Retinal pigment epithelial cell (primary cell): ENCODE measurements at regions not wholly inside any gene's neighbourhood (a gene's known extent, or its start where the extent isn't known, plus 50 kb on each side); places are given as distances from the start of the nearest gene placed in this dataset.

Experiments used
- DNase-seq: peaks from one replicate; pipeline ENCODE4 v3.0.0-alpha.2; 2010; ENCODE audit warnings: low read depth
- H3K4me3 ChIP-seq: 2 replicates; pipeline ENCODE4 v1.5.1; 2011; ENCODE audit warnings: mild to moderate bottlenecking, low read length, control low read depth, moderate library complexity
- CTCF ChIP-seq: conservative IDR thresholded peaks from 2 replicates; pipeline ENCODE4 v1.5.1; 2011; ENCODE audit warnings: low read depth, low read length, control low read depth, inconsistent platforms

DNA sequence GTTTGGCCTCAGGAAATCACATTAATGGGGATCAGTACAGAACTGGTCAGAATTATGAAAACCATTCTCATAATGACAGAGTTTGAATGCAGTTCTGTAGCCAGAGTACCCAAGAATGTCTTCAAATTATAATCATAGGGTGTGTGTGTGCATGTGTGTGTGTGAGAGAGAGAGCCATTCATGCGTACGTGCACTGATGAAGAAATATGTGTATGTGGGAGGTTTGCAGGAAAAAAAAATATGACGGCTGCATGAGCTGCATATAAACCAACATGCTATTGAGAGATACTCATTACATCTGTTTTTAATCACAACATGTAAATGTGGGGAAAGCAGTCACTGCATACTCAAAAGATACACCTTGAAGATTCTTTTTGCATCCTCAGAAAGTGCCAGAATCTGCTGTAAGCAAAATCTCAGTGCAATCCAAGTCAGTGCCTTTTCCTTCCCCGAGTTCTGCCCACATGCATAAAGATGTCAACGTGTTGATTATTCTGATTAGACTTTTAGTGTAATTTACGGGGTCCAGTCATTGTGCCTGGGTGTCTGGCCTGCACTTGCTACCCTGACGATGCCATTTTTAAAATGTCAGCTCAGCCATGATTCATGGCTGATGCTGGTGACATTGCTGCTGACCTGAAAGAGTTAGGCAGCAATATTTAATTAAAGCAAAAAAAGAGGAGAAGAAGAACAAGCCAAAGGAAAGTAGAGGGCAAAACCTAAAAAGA, 378.7 kb upstream of the ZFHX3 start:
- no peak for DNase-seq

GRCh38 chr16:73420676-73421075, 372.7 kb upstream of the ZFHX3 start:
- no peak overlapping the region for H3K4me3 ChIP-seq
- TF ChIP-seq CTCF = no peak
- DNase-seq = no peak

More for the DNA sequence above, 378.7 kb upstream of the ZFHX3 start:
- TF ChIP-seq CTCF = no peak
- no peak overlapping the region for H3K4me3 ChIP-seq

DNA sequence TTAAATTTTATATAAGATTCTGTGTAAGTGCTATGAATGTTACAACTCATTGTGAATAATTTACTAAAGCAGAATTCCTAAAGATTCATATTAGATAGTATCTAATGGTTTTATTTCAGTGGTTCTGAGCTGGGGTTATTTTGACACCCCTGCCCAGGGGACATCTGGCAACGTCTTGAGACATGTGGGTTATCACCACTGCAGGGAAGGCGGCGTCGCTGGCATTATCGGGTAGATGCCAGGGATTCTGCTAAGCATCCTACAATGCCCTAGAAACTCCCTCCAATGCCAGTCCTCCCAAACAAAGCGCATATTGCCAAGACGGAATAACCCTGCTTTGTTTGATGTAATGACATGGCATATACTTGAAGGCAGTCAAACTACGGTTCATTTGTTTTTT, 372.3 kb upstream of the ZFHX3 start:
- no peak overlapping the region for H3K4me3 ChIP-seq
- no peak for DNase-seq
- no peak for TF ChIP-seq CTCF

GRCh38 chr16:73418691-73419090, 370.8 kb upstream of the ZFHX3 start:
- DNase-seq = no peak
- TF ChIP-seq CTCF = no peak

GRCh38 chr16:73418051-73418450, 370.1 kb upstream of the ZFHX3 start:
- TF ChIP-seq CTCF = no peak
- no peak overlapping the region for H3K4me3 ChIP-seq
- DNase-seq = no peak

More at GRCh38 chr16:73418691-73419090, 370.8 kb upstream of the ZFHX3 start:
- H3K4me3 ChIP-seq = no peak overlapping the region

GRCh38 chr16:73415286-73415685, 367.4 kb upstream of the ZFHX3 start:
- DNase-seq = no peak
- no peak for TF ChIP-seq CTCF
- H3K4me3 ChIP-seq = no peak overlapping the region

GRCh38 chr16:73414638-73415037, 366.7 kb upstream of the ZFHX3 start:
- DNase-seq = no peak
- no peak overlapping the region for H3K4me3 ChIP-seq
- TF ChIP-seq CTCF = no peak
